Progenitor cell of endocrine pancreas (in vitro differentiated cells): ENCODE measurements at regions not wholly inside any gene's neighbourhood (a gene's known extent, or its start where the extent isn't known, plus 50 kb on each side); places are given as distances from the start of the nearest gene placed in this dataset.

Source experiments
- DNase-seq: peaks from one replicate; pipeline ENCODE4 v3.0.0; 2021; ENCODE audit warnings: low spot score; ENCODE audit not compliant: unreplicated experiment
- H3K27ac Mint-ChIP-seq: 2 replicates; pipeline ENCODE4 v1.8.0; 2021; ENCODE audit warnings: mild to moderate bottlenecking, moderate library complexity, mixed read lengths
- H3K27me3 Mint-ChIP-seq: 2 replicates; pipeline ENCODE4 v1.8.0; 2021; ENCODE audit warnings: mixed read lengths
- H3K36me3 Mint-ChIP-seq: 2 replicates; pipeline ENCODE4 v1.8.0; 2022; ENCODE audit warnings: mixed read lengths; ENCODE audit not compliant: insufficient read depth
- H3K4me1 Mint-ChIP-seq: 2 replicates; pipeline ENCODE4 v1.8.0; 2021; ENCODE audit warnings: low read depth, mixed read lengths
- H3K4me3 Mint-ChIP-seq: 2 replicates; pipeline ENCODE4 v1.8.0; 2021; ENCODE audit warnings: low read depth, mild to moderate bottlenecking, moderate library complexity, mixed read lengths
- H3K9me3 Mint-ChIP-seq: 2 replicates; pipeline ENCODE4 v1.8.0; 2021; ENCODE audit warnings: low read depth, mixed read lengths
- CTCF ChIP-seq: fragments of 200-600 bp; sonication (generic); IDR thresholded peaks from one replicate; pipeline ENCODE4 v1.5.0; 2021; ENCODE audit warnings: antibody characterized with exemption, mild to moderate bottlenecking; ENCODE audit not compliant: unreplicated experiment

- no peak for TF ChIP-seq CTCF
- Mint-ChIP-seq H3K4me3 (no peak overlapping the region), H3K36me3 (no peaks in the 10 kb centered on the region), H3K4me1 (peaks cover 9% of the 10 kb centered on the region), H3K9me3 (no peaks in the 10 kb centered on the region), H3K27me3 (peaks cover 71% of the 10 kb centered on the region), H3K27ac (no peak overlapping the region)
- no peak for DNase-seq
These were observed 90.7 kb upstream of the SIRPA start for GRCh38 chr20:1804554-1804956.

- Mint-ChIP-seq H3K27ac (no peak overlapping the region), H3K27me3 (peaks cover 70% of the 10 kb centered on the region), H3K4me1 (peaks cover 9% of the 10 kb centered on the region), H3K9me3 (no peaks in the 10 kb centered on the region), H3K36me3 (no peaks in the 10 kb centered on the region), H3K4me3 (peak overlapping the region; percentile 70)
- no peak for DNase-seq
- TF ChIP-seq CTCF, result no peak
These were observed 91.2 kb upstream of the SIRPA start for GRCh38 chr20:1803932-1804501.

- H3K4me3 Mint-ChIP-seq, result peak overlapping the region; percentile 81
- peaks cover 62% of the 10 kb centered on the region for H3K27me3 Mint-ChIP-seq
- DNase-seq, result peak; percentile 37
- TF ChIP-seq CTCF, result no peak
- no peaks in the 10 kb centered on the region for H3K36me3 Mint-ChIP-seq
- no peak overlapping the region for H3K27ac Mint-ChIP-seq
- H3K4me1 Mint-ChIP-seq, result peaks cover 13% of the 10 kb centered on the region
- no peaks in the 10 kb centered on the region for H3K9me3 Mint-ChIP-seq
These were observed 91.9 kb upstream of the SIRPA start for GRCh38 chr20:1803061-1803931.

- TF ChIP-seq CTCF, result peak; percentile 62
- Mint-ChIP-seq H3K4me1 (peaks cover 16% of the 10 kb centered on the region), H3K4me3 (peak overlapping the region; percentile 81), H3K27ac (no peak overlapping the region), H3K36me3 (no peaks in the 10 kb centered on the region), H3K9me3 (no peaks in the 10 kb centered on the region), H3K27me3 (peaks cover 55% of the 10 kb centered on the region)
- peak; percentile 51 for DNase-seq
These were observed 92.7 kb upstream of the SIRPA start for GRCh38 chr20:1802385-1803060.

- H3K27me3 Mint-ChIP-seq, result peaks cover 49% of the 10 kb centered on the region
- no peak overlapping the region for H3K27ac Mint-ChIP-seq
- H3K4me1 Mint-ChIP-seq, result peaks cover 16% of the 10 kb centered on the region
- H3K4me3 Mint-ChIP-seq, result peak overlapping the region; percentile 81
- TF ChIP-seq CTCF, result no peak
- H3K9me3 Mint-ChIP-seq, result no peaks in the 10 kb centered on the region
- no peak for DNase-seq
- no peaks in the 10 kb centered on the region for H3K36me3 Mint-ChIP-seq
These were observed 93.3 kb upstream of the SIRPA start for GRCh38 chr20:1801929-1802306.
